ENCODE measurements at regions not wholly inside any gene's neighbourhood (a gene's known extent, or its start where the extent isn't known, plus 50 kb on each side); places are given as distances from the start of the nearest gene placed in this dataset.

DNA sequence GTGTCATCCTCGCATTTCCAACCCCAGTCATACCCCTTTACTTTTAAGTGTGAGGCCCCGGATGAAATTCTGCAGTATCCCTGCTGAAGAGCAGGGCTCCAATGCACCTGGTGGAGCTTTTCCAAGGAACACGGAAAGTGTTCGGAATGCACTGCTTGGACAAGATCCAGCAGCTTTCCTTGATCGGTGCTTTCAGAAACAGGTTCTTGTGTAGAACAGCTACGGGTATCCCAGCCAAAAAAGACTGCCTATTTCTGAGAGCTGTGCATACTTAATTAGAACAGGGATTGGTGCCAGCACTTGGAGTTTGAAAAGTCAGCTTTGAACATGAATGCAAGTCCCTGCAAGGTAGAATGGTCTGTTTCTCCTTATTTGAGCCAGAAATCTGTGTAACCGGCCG lies 87.2 kb upstream of the C1QTNF9B start:
- no peak overlapping the region for H3K4me3 Mint-ChIP-seq
- Histone ChIP-seq H4K20me1 (ENCODE audit: control insufficient read depth, insufficient read depth, low read length, poor library complexity, severe bottlenecking) (no peaks in the 10 kb centered on the region), H3K27me3 (replicated peaks in 1 of 4; ENCODE audit: control extremely low read depth in 1 of 4, control insufficient read depth in 3 of 4, insufficient read depth in 4 of 4, low read length in 3 of 4) (peaks cover 0 to 17% (median 8%) of the 10 kb centered on the region in 4 experiments), H3K36me3 (replicated peaks in 1 of 2; ENCODE audit: control extremely low read depth in 1 of 2, control insufficient read depth in 1 of 2, extremely low read depth in 1 of 2, insufficient read depth in 2 of 2, low read length in 1 of 2) (no peaks in the 10 kb centered on the region), H3K9me3 (ENCODE audit: control extremely low read depth in 1 of 3, control insufficient read depth in 2 of 3, insufficient read depth in 1 of 3, low read length in 2 of 3) (peaks cover 0 to 1% (median 0%) of the 10 kb centered on the region in 3 donors), H3K27ac (ENCODE audit: low read length in 2 of 2) (no peak overlapping the region), H3K9ac (ENCODE audit: low read length) (no peak overlapping the region), H2AFZ (ENCODE audit: insufficient read depth, low read depth, low read length, poor library complexity, severe bottlenecking) (no peak overlapping the region), H3K79me2 (ENCODE audit: control insufficient read depth, insufficient read depth, low read length) (no peaks in the 10 kb centered on the region), H3K4me1 (ENCODE audit: control insufficient read depth in 2 of 2, insufficient read depth in 2 of 2, low read length in 2 of 2) (peaks cover 9 to 10% of the 10 kb centered on the region in 2 donors), H3K4me3 (ENCODE audit: control extremely low read depth in 1 of 5, extremely low read depth in 1 of 5, insufficient read depth in 1 of 5, low read depth in 2 of 5, low read length in 4 of 5) (no peak overlapping the region), H3K4me2 (replicated peaks; ENCODE audit: low read depth, low read length, poor library complexity, severe bottlenecking) (no peak overlapping the region)
- 90% methylated on average over 6 of the region's 8 CpGs for WGBS (ENCODE audit: insufficient coverage)
- H3K9me3 Mint-ChIP-seq (ENCODE audit: insufficient read depth) = no peaks in the 10 kb centered on the region
- TF ChIP-seq EZH2 (IDR thresholded peaks at IDR 0.05; ENCODE audit: borderline replicate concordance, insufficient read depth, low read depth, low read length, poor library complexity, severe bottlenecking) = no peak
- TF ChIP-seq, protein P1, sequence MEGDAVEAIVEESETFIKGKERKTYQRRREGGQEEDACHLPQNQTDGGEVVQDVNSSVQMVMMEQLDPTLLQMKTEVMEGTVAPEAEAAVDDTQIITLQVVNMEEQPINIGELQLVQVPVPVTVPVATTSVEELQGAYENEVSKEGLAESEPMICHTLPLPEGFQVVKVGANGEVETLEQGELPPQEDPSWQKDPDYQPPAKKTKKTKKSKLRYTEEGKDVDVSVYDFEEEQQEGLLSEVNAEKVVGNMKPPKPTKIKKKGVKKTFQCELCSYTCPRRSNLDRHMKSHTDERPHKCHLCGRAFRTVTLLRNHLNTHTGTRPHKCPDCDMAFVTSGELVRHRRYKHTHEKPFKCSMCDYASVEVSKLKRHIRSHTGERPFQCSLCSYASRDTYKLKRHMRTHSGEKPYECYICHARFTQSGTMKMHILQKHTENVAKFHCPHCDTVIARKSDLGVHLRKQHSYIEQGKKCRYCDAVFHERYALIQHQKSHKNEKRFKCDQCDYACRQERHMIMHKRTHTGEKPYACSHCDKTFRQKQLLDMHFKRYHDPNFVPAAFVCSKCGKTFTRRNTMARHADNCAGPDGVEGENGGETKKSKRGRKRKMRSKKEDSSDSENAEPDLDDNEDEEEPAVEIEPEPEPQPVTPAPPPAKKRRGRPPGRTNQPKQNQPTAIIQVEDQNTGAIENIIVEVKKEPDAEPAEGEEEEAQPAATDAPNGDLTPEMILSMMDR (IDR thresholded peaks at IDR 0.05) = no peak
- DNase-seq (no peak), ATAC-seq (ENCODE audit: low read depth) (no peak)
- intact Hi-C loops (cut with micrococcal nuclease) = no loop called here
- H3K27ac Mint-ChIP-seq = no peak overlapping the region
- H3K4me1 Mint-ChIP-seq = peaks cover 9% of the 10 kb centered on the region
- ChIA-PET POLR2A (no interaction called here), CTCF (interaction anchor here (1.0 kb wide), 1 partner anchor 32 kb away, joined by 3 read pairs; no protein-coding TSS in a partner anchor)
- H3K27me3 Mint-ChIP-seq = peaks cover 47% of the 10 kb centered on the region

DNA sequence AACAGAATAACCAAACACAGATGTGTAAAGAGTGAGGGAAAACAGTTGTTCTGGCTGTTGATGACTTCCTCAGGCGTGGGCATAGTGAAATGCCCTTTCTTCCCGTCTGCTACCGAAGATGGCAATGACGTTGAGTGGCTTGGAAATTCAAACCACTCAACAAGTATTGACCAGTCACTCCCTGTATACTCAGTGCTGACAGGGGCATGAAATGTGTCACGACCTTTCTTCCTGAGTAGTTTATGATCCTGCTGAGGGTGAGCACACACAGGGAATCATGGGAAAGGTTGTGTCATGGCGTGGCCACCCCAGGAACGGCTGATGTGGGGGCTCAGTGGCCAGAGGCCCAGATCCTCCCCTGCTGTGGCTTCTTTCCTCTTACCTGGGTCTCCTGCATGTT lies 87.8 kb upstream of the C1QTNF9B start:
- Histone ChIP-seq H2AFZ (ENCODE audit: insufficient read depth, low read depth, low read length, poor library complexity, severe bottlenecking) (no peak overlapping the region), H3K9ac (ENCODE audit: low read length) (no peak overlapping the region), H3K27me3 (replicated peaks in 1 of 4; ENCODE audit: control extremely low read depth in 1 of 4, control insufficient read depth in 3 of 4, insufficient read depth in 4 of 4, low read length in 3 of 4) (peaks cover 0 to 12% (median 4%) of the 10 kb centered on the region in 4 experiments), H3K9me3 (ENCODE audit: control extremely low read depth in 1 of 3, control insufficient read depth in 2 of 3, insufficient read depth in 1 of 3, low read length in 2 of 3) (no peaks in the 10 kb centered on the region), H3K36me3 (replicated peaks in 1 of 2; ENCODE audit: control extremely low read depth in 1 of 2, control insufficient read depth in 1 of 2, extremely low read depth in 1 of 2, insufficient read depth in 2 of 2, low read length in 1 of 2) (no peaks in the 10 kb centered on the region), H3K27ac (ENCODE audit: low read length in 2 of 2) (no peak overlapping the region), H3K4me3 (ENCODE audit: control extremely low read depth in 1 of 5, extremely low read depth in 1 of 5, insufficient read depth in 1 of 5, low read depth in 2 of 5, low read length in 4 of 5) (no peak overlapping the region), H3K79me2 (ENCODE audit: control insufficient read depth, insufficient read depth, low read length) (no peaks in the 10 kb centered on the region), H4K20me1 (ENCODE audit: control insufficient read depth, insufficient read depth, low read length, poor library complexity, severe bottlenecking) (no peaks in the 10 kb centered on the region), H3K4me2 (replicated peaks; ENCODE audit: low read depth, low read length, poor library complexity, severe bottlenecking) (no peak overlapping the region), H3K4me1 (ENCODE audit: control insufficient read depth in 2 of 2, insufficient read depth in 2 of 2, low read length in 2 of 2) (peaks cover 4 to 5% of the 10 kb centered on the region in 2 donors)
- Mint-ChIP-seq H3K27ac (no peak overlapping the region), H3K27me3 (peaks cover 46% of the 10 kb centered on the region), H3K4me3 (no peak overlapping the region), H3K9me3 (ENCODE audit: insufficient read depth) (no peaks in the 10 kb centered on the region), H3K4me1 (peaks cover 4% of the 10 kb centered on the region)
- WGBS (ENCODE audit: insufficient coverage) = 89% methylated on average over 6 of the region's 7 CpGs
- ATAC-seq (ENCODE audit: low read depth) (no peak), DNase-seq (no peak)
- POLR2A ChIA-PET = no interaction called here
- CTCF ChIA-PET = interaction anchor here (1.0 kb wide), 1 partner anchor 32 kb away, joined by 3 read pairs; no protein-coding TSS in a partner anchor
- TF ChIP-seq EZH2 (IDR thresholded peaks at IDR 0.05; ENCODE audit: borderline replicate concordance, insufficient read depth, low read depth, low read length, poor library complexity, severe bottlenecking) = no peak
- TF ChIP-seq, protein P1 (IDR thresholded peaks at IDR 0.05) = no peak
- intact Hi-C loops (cut with micrococcal nuclease) = no loop called here
